HCT116 (cell line): ENCODE measurements at regions not wholly inside any gene's neighbourhood (a gene's known extent, or its start where the extent isn't known, plus 50 kb on each side); places are given as distances from the start of the nearest gene placed in this dataset.

Experiments used
- ATAC-seq: fragments of 200-7000 bp; cut with Tn5 transposase; 2 replicates; pipeline ENCODE4 v1.9.1; 2020; ENCODE audit warnings: mild to moderate bottlenecking, moderate library complexity
- BruUV-seq: library from RNA; stranded (reverse); fragments of 400-500 nt; replicated peaks from 2 replicates; lab custom pipeline; 2021; lab: Mats Ljungman, UMichigan
- CTCF ChIA-PET: fragments of 300-600 bp; sonication (Branson Sonifier 250); formaldehyde crosslinking; loops from one replicate; lab custom pipeline; 2021; ENCODE audit warnings: antibody characterized with exemption; lab: Charles Lee
- POLR2A ChIA-PET: fragments of 300-600, 350-600 bp; sonication (Branson Sonifier 250); formaldehyde crosslinking; loops from one replicate; lab custom pipeline; 2021; ENCODE audit warnings: antibody characterized with exemption; lab: Charles Lee
- RAD21 ChIA-PET, 2 experiments: fragments of 300-600 bp; sonication (Branson Sonifier 250); formaldehyde crosslinking; loops; one replicate each; lab custom pipeline; 2023; ENCODE audit warnings: low total read pairs in 2 of 2; ENCODE audit not compliant: uncharacterized antibody in 2 of 2, unreplicated experiment in 2 of 2, low non-redundant PET in 1 of 2; lab: Charles Lee
- DNase-seq: peaks from one replicate; pipeline ENCODE4 v3.0.0-alpha.2; 2010; ENCODE audit warnings: low read depth, low spot score
- H2AFZ ChIP-seq: fragments of 200-600 bp; shearing (Covaris generic), sonication (generic); 2 replicates; pipeline ENCODE4 v1.6.1; 2017; ENCODE audit warnings: low read depth, mixed run types, mixed read lengths, antibody characterized with exemption, low read length; ENCODE audit not compliant: poor library complexity, severe bottlenecking
- H3K27ac ChIP-seq: 2 replicates; pipeline ENCODE4 v1.5.1; 2012; ENCODE audit warnings: low read depth, low read length
- H3K27me3 ChIP-seq: fragments of 200-600 bp; sonication (generic); 2 replicates; pipeline ENCODE4 v1.6.1; 2016; ENCODE audit warnings: mixed run types, low read length, mixed read lengths; ENCODE audit not compliant: insufficient read depth
- H3K36me3 ChIP-seq, 2 experiments: fragments of 200-500 bp in 1 of 2; fragments of 200-600 bp in 1 of 2; sonication (Bioruptor generic) in 1 of 2; sonication (generic) in 1 of 2; 2 replicates each; pipeline versions ENCODE4 v1.5.1 to v1.6.1; 2014 to 2016; ENCODE audit warnings: low read length in 2 of 2, inconsistent platforms in 1 of 2, mixed read lengths in 1 of 2, mixed run types in 1 of 2; ENCODE audit not compliant: insufficient read depth in 2 of 2, control insufficient read depth in 1 of 2
- H3K4me1 ChIP-seq, 2 experiments: fragments of 200-600 bp in 1 of 2; sonication (generic) in 1 of 2; 2 replicates each; pipeline versions ENCODE4 v1.5.1 to v1.6.1; 2012 to 2017; ENCODE audit warnings: low read length in 2 of 2, inconsistent platforms in 1 of 2, mild to moderate bottlenecking in 1 of 2, mixed read lengths in 1 of 2, mixed run types in 1 of 2, moderate library complexity in 1 of 2; ENCODE audit not compliant: insufficient read depth in 2 of 2, control insufficient read depth in 1 of 2
- H3K4me2 ChIP-seq: fragments of 200-600 bp; sonication (generic); 2 replicates; pipeline ENCODE4 v1.6.1; 2017; ENCODE audit warnings: mixed run types, low read length, mixed read lengths
- H3K4me3 ChIP-seq, 2 experiments: fragments of 200-600 bp in 1 of 2; sonication (generic) in 1 of 2; replicated peaks in 1 of 2; 2 replicates each; pipeline ENCODE4 v1.5.1; 2011 to 2016; ENCODE audit warnings: low read length in 2 of 2, control low read depth in 1 of 2, low read depth in 1 of 2, mild to moderate bottlenecking in 1 of 2, mixed read lengths in 1 of 2, mixed run types in 1 of 2
- H3K79me2 ChIP-seq: fragments of 200-600 bp; sonication (generic); 2 replicates; pipeline ENCODE4 v1.6.1; 2017; ENCODE audit warnings: mild to moderate bottlenecking, mixed run types, low read length, moderate library complexity, mixed read lengths; ENCODE audit not compliant: insufficient read depth
- H3K9ac ChIP-seq: fragments of 200-600 bp; sonication (generic); 2 replicates; pipeline ENCODE4 v1.6.1; 2016; ENCODE audit warnings: low read length, mixed read lengths
- H3K9me2 ChIP-seq: fragments of 200-600 bp; sonication (generic), shearing (Covaris generic); 2 replicates; pipeline ENCODE4 v1.6.1; 2017; ENCODE audit warnings: mixed run types, mild to moderate bottlenecking, moderate library complexity; ENCODE audit not compliant: insufficient read depth
- H3K9me3 ChIP-seq, 2 experiments: fragments of 200-500 bp in 1 of 2; fragments of 200-600 bp in 1 of 2; sonication (Bioruptor generic) in 1 of 2; sonication (generic) in 1 of 2; 2 replicates each; pipeline ENCODE4 v1.6.1; 2014 to 2017; ENCODE audit warnings: low read length in 2 of 2, mixed read lengths in 2 of 2, inconsistent platforms in 1 of 2, low read depth in 1 of 2, mild to moderate bottlenecking in 1 of 2, mixed run types in 1 of 2, moderate library complexity in 1 of 2; ENCODE audit not compliant: control insufficient read depth in 1 of 2, insufficient read depth in 1 of 2
- H4K20me1 ChIP-seq: fragments of 200-600 bp; sonication (generic), shearing (Covaris generic); 2 replicates; pipeline ENCODE4 v1.6.1; 2017; ENCODE audit warnings: mixed run types, mild to moderate bottlenecking, moderate library complexity; ENCODE audit not compliant: insufficient read depth
- CBX3 ChIP-seq: IDR thresholded peaks from 2 replicates; pipeline ENCODE4 v1.6.1; 2012; ENCODE audit warnings: low read depth
- CEBPB ChIP-seq: IDR thresholded peaks from 2 replicates; pipeline ENCODE4 v1.6.1; 2012; ENCODE audit warnings: low read depth
- CTCF ChIP-seq, 3 experiments: fragments of 200-600 bp in 1 of 3; sonication (generic) in 1 of 3; IDR thresholded peaks in 2 of 3; conservative IDR thresholded peaks in 1 of 3; 2 replicates each; pipeline ENCODE4 v1.5.1; 2012 to 2017; ENCODE audit warnings: low read depth in 2 of 3, low read length in 2 of 3, antibody characterized with exemption in 1 of 3, borderline replicate concordance in 1 of 3, control low read depth in 1 of 3, mild to moderate bottlenecking in 1 of 3, mixed read lengths in 1 of 3, mixed run types in 1 of 3, moderate library complexity in 1 of 3; ENCODE audit not compliant: insufficient read depth in 1 of 3
- ELF1 ChIP-seq: IDR thresholded peaks from 2 replicates; pipeline ENCODE4 v1.6.1; 2012; ENCODE audit warnings: low read depth, borderline replicate concordance
- EZH2 ChIP-seq: fragments of 200-600 bp; sonication (generic); IDR thresholded peaks from 2 replicates; pipeline ENCODE4 v1.6.1; 2017; ENCODE audit warnings: antibody characterized with exemption, mixed run types
- EZH2phosphoT487 ChIP-seq: fragments of 200-600 bp; IDR thresholded peaks from 2 replicates; pipeline ENCODE4 v1.6.1; 2018; ENCODE audit warnings: antibody characterized with exemption, borderline replicate concordance
- FOSL1 ChIP-seq: IDR thresholded peaks from 2 replicates; pipeline ENCODE4 v1.6.1; 2012; ENCODE audit warnings: low read depth
- POLR2A ChIP-seq: IDR thresholded peaks from 2 replicates; pipeline ENCODE4 v1.7.0; 2011; ENCODE audit warnings: borderline replicate concordance; ENCODE audit not compliant: insufficient read depth, insufficient read length; ENCODE audit errors: extremely low read depth
- RAD21 ChIP-seq: IDR thresholded peaks from 2 replicates; pipeline ENCODE4 v1.6.1; 2012; ENCODE audit warnings: low read depth, mild to moderate bottlenecking
- SIN3A ChIP-seq: IDR thresholded peaks from 2 replicates; pipeline ENCODE4 v1.6.1; 2012; ENCODE audit warnings: low read depth
- SRF ChIP-seq: IDR thresholded peaks from 2 replicates; pipeline ENCODE4 v1.6.1; 2012; ENCODE audit warnings: low read depth
- TCF7L2 ChIP-seq: IDR thresholded peaks from 2 replicates; pipeline ENCODE4 v1.7.0; 2011; ENCODE audit warnings: borderline replicate concordance, inconsistent platforms; ENCODE audit not compliant: insufficient read depth, insufficient read length; ENCODE audit errors: extremely low read depth
- YY1 ChIP-seq: IDR thresholded peaks from 2 replicates; pipeline ENCODE4 v1.6.1; 2011; ENCODE audit warnings: low read length, low read depth, moderate library complexity, mild to moderate bottlenecking; ENCODE audit not compliant: insufficient replicate concordance; ENCODE audit errors: extremely low read depth
- ZBTB33 ChIP-seq: IDR thresholded peaks from 2 replicates; pipeline ENCODE4 v1.6.1; 2011; ENCODE audit warnings: mild to moderate bottlenecking, low read length, moderate library complexity; ENCODE audit not compliant: insufficient replicate concordance; ENCODE audit errors: extremely low read depth
- ZNF274 ChIP-seq: fragments of 200-500 bp; sonication (Bioruptor generic); IDR thresholded peaks from 2 replicates; pipeline ENCODE4 v1.6.1; 2014; ENCODE audit warnings: mild to moderate bottlenecking, low read depth, low read length, inconsistent platforms
- intact Hi-C: fragments of 100-400 bp; cut with micrococcal nuclease; formaldehyde crosslinking; loops from 2 replicates; pipeline ENCODE4 v1.10.0; 2022
- TF ChIP-seq, protein P1 (sequence below): IDR thresholded peaks from 2 replicates; pipeline ENCODE4 v1.6.1; 2012

GRCh38 chr1:209354111-209354839 lies 229.2 kb upstream of the CAMK1G start:
- no TSS peak for BruUV-seq
- Histone ChIP-seq H2AFZ (peak overlapping the region; percentile 50), H3K9me2 (no peaks in the 10 kb centered on the region), H3K27ac (no peak overlapping the region), H3K9ac (no peak overlapping the region), H3K4me2 (no peak overlapping the region), H3K27me3 (0 out of 2 replicates have a peak, but pooled peaks cover 5% of the 10 kb centered on the region), H4K20me1 (no peaks in the 10 kb centered on the region), H3K36me3 (no peaks in the 10 kb centered on the region), H3K79me2 (no peaks in the 10 kb centered on the region), H3K4me3 (no peak overlapping the region), H3K4me1 (no peaks in the 10 kb centered on the region), H3K9me3 (no peaks in the 10 kb centered on the region)
- intact Hi-C loops, result loop anchor here (1.0 to 5.0 kb wide), 3 partner anchors 107 to 701 kb away; no protein-coding TSS in a partner anchor
- ChIA-PET POLR2A (no interaction called here), RAD21 (no interaction called here), CTCF (interaction anchor here (1.0 to 1.3 kb wide), 3 partner anchors 10 to 152 kb away, joined by 3 read pairs; no protein-coding TSS in a partner anchor)
- DNase-seq (peak; percentile 85), ATAC-seq (peak; percentile 99)
- TF ChIP-seq RAD21 (peak; percentile 85), SRF (no peak), CTCF (IDR thresholded peaks at IDR 0.05 in 2 of 3, conservative IDR thresholded peaks at IDR 0.05 in 1 of 3; ENCODE audit: borderline replicate concordance in 1 of 3, insufficient read depth in 1 of 3, low read depth in 2 of 3, low read length in 2 of 3) (peak; percentile 76 to 94 (median 89)), ZNF274 (no peak), EZH2 (no peak), TCF7L2 (no peak), YY1 (no peak), FOSL1 (no peak), ZBTB33 (no peak), SIN3A (no peak), CEBPB (no peak), EZH2phosphoT487 (no peak), ELF1 (no peak), CBX3 (no peak), POLR2A (no peak)
- TF ChIP-seq, protein P1, sequence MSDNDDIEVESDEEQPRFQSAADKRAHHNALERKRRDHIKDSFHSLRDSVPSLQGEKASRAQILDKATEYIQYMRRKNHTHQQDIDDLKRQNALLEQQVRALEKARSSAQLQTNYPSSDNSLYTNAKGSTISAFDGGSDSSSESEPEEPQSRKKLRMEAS, result no peak
